ENCODE measurements at regions not wholly inside any gene's neighbourhood (a gene's known extent, or its start where the extent isn't known, plus 50 kb on each side); places are given as distances from the start of the nearest gene placed in this dataset.

DNA sequence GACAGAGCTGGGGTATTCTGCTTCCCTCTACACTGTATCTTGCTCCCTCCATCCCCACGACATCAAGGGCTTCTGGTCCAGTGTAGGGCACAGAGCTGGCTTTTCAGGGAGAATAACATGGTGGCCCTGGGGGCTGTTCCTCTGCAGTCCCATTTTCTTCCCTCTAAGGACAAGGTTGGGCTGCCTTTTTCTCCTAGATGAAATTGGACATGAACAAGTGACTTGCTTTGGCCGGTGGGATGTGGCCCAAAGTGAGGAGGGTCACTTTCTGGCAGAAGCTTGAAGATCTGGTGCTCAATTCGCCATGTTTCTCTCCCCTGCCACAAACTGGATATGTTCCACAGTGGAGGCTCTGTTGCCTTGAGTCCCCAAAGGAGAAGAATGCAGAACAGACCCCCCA is 235.7 kb downstream of the EMX2 start:
- TF ChIP-seq EZH2 (IDR thresholded peaks at IDR 0.05; ENCODE audit: borderline replicate concordance, low read depth, low read length, severe bottlenecking): no peak
- TF ChIP-seq, protein P1, sequence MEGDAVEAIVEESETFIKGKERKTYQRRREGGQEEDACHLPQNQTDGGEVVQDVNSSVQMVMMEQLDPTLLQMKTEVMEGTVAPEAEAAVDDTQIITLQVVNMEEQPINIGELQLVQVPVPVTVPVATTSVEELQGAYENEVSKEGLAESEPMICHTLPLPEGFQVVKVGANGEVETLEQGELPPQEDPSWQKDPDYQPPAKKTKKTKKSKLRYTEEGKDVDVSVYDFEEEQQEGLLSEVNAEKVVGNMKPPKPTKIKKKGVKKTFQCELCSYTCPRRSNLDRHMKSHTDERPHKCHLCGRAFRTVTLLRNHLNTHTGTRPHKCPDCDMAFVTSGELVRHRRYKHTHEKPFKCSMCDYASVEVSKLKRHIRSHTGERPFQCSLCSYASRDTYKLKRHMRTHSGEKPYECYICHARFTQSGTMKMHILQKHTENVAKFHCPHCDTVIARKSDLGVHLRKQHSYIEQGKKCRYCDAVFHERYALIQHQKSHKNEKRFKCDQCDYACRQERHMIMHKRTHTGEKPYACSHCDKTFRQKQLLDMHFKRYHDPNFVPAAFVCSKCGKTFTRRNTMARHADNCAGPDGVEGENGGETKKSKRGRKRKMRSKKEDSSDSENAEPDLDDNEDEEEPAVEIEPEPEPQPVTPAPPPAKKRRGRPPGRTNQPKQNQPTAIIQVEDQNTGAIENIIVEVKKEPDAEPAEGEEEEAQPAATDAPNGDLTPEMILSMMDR (IDR thresholded peaks at IDR 0.05; ENCODE audit: extremely low read depth in 1 of 2, insufficient read depth in 1 of 2, low read depth in 1 of 2, low read length in 2 of 2): no peak
- no peak for TF ChIP-seq POLR2A (IDR thresholded peaks at IDR 0.05; ENCODE audit: low read depth, low read length)
- TF ChIP-seq POLR2AphosphoS5 (IDR thresholded peaks at IDR 0.05; ENCODE audit: insufficient read depth, low read depth, low read length): no peak

Measured in endothelial cell of umbilical vein (primary cell).